ENCODE measurements at regions not wholly inside any gene's neighbourhood (a gene's known extent, or its start where the extent isn't known, plus 50 kb on each side); places are given as distances from the start of the nearest gene placed in this dataset.

DNA sequence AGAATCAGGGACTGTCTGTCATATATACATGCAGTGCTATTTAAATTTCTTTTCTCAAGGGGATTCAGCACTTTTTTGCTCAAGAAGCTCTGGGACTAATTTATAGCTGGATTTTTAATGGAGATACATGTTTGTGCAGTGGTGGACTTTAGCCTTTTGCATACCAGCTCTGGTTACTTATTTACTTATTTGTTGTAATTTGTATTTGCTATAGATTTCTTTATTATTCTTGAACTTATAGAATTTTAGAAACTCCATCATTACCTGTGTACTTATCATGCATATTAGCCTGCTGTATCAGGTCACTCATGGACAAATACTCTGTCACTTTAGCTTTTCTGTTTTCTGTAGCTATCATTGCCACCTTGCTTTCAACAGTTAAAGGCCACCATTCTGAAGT, 1296.9 kb upstream of the TMPRSS15 start:
- TF ChIP-seq, protein P1, sequence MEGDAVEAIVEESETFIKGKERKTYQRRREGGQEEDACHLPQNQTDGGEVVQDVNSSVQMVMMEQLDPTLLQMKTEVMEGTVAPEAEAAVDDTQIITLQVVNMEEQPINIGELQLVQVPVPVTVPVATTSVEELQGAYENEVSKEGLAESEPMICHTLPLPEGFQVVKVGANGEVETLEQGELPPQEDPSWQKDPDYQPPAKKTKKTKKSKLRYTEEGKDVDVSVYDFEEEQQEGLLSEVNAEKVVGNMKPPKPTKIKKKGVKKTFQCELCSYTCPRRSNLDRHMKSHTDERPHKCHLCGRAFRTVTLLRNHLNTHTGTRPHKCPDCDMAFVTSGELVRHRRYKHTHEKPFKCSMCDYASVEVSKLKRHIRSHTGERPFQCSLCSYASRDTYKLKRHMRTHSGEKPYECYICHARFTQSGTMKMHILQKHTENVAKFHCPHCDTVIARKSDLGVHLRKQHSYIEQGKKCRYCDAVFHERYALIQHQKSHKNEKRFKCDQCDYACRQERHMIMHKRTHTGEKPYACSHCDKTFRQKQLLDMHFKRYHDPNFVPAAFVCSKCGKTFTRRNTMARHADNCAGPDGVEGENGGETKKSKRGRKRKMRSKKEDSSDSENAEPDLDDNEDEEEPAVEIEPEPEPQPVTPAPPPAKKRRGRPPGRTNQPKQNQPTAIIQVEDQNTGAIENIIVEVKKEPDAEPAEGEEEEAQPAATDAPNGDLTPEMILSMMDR (IDR thresholded peaks at IDR 0.05) = no peak
- no peak for TF ChIP-seq POLR2A (IDR thresholded peaks at IDR 0.05)
